Neural cell (in vitro differentiated cells): ENCODE measurements at regions not wholly inside any gene's neighbourhood (a gene's known extent, or its start where the extent isn't known, plus 50 kb on each side); places are given as distances from the start of the nearest gene placed in this dataset.

ENCODE experiments used
- RAD21 ChIP-seq: fragments of 450-650 bp; conservative IDR thresholded peaks from 2 replicates; pipeline ENCODE4 v1.6.1; 2014; ENCODE audit warnings: antibody characterized with exemption, mild to moderate bottlenecking, moderate library complexity
- TAF1 ChIP-seq: IDR thresholded peaks from 2 replicates; pipeline ENCODE4 v1.6.1; 2012; ENCODE audit warnings: low read depth
- TF ChIP-seq, protein P1 (sequence below): fragments of 450-650 bp; IDR thresholded peaks from 2 replicates; pipeline ENCODE4 v1.5.1; 2014; ENCODE audit warnings: antibody characterized with exemption, mild to moderate bottlenecking, moderate library complexity; ENCODE audit not compliant: poor library complexity, severe bottlenecking

DNA sequence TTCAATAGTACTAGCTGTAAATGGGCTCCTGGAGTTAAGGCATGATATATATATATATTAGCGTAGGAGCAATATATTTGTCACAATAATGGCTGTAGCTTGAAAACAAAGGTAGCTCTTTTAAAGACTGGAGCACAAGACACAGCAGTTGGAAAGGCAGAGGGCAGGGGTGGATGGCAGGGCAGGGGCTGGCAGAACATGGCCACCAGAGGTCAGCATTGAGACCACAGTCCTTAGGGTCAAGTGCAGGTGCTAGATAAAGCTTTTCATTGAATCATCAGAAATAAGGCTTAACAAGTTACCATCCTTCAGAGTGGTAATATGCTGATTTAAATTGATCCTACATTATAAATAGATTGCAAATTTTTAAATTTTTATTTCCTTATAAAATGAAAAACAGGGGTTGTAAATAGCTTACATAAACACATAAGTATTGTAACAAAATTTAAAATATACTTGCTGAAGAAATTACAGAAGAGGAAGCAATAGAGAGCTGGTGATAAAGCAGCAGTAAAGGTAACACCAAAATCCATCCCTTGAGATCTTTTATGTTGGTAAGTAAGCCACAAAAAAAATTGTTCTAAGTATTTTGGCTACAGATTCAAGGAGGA lies 161.2 kb upstream of the PIEZO2 start:
- TF ChIP-seq, protein P1, sequence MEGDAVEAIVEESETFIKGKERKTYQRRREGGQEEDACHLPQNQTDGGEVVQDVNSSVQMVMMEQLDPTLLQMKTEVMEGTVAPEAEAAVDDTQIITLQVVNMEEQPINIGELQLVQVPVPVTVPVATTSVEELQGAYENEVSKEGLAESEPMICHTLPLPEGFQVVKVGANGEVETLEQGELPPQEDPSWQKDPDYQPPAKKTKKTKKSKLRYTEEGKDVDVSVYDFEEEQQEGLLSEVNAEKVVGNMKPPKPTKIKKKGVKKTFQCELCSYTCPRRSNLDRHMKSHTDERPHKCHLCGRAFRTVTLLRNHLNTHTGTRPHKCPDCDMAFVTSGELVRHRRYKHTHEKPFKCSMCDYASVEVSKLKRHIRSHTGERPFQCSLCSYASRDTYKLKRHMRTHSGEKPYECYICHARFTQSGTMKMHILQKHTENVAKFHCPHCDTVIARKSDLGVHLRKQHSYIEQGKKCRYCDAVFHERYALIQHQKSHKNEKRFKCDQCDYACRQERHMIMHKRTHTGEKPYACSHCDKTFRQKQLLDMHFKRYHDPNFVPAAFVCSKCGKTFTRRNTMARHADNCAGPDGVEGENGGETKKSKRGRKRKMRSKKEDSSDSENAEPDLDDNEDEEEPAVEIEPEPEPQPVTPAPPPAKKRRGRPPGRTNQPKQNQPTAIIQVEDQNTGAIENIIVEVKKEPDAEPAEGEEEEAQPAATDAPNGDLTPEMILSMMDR: peak; percentile 16
- TF ChIP-seq TAF1: no peak
- TF ChIP-seq RAD21: no peak
